ENCODE measurements at regions not wholly inside any gene's neighbourhood (a gene's known extent, or its start where the extent isn't known, plus 50 kb on each side); places are given as distances from the start of the nearest gene placed in this dataset.

- Histone ChIP-seq H3K4me1 (peaks cover 0 to 6% of the 10 kb centered on the region in 2 donors), H3K27ac (no peak overlapping the region), H3K4me3 (no peak overlapping the region), H3K36me3 (no peaks in the 10 kb centered on the region), H3K9me3 (no peaks in the 10 kb centered on the region), H3K27me3 (no peaks in the 10 kb centered on the region)
- intact Hi-C loops (cut with DNase I; ENCODE audit: low total_unique reads) (no loop called here), in situ Hi-C loops (cut with MboI; ENCODE audit: low sequenced_read_pairs in 4 of 4) (loop anchor here in 3 of 4 donors (10.0 kb wide), 2 partner anchors 415 to 425 kb away; no protein-coding TSS in a partner anchor)
- ATAC-seq = no peak
- TF ChIP-seq, protein P1, sequence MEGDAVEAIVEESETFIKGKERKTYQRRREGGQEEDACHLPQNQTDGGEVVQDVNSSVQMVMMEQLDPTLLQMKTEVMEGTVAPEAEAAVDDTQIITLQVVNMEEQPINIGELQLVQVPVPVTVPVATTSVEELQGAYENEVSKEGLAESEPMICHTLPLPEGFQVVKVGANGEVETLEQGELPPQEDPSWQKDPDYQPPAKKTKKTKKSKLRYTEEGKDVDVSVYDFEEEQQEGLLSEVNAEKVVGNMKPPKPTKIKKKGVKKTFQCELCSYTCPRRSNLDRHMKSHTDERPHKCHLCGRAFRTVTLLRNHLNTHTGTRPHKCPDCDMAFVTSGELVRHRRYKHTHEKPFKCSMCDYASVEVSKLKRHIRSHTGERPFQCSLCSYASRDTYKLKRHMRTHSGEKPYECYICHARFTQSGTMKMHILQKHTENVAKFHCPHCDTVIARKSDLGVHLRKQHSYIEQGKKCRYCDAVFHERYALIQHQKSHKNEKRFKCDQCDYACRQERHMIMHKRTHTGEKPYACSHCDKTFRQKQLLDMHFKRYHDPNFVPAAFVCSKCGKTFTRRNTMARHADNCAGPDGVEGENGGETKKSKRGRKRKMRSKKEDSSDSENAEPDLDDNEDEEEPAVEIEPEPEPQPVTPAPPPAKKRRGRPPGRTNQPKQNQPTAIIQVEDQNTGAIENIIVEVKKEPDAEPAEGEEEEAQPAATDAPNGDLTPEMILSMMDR (IDR thresholded peaks at IDR 0.05 in 4 of 5, conservative IDR thresholded peaks at IDR 0.05 in 1 of 5) = no peak
- DNase-seq = no peak
Measured at GRCh38 chr2:6770006-6770405, 95.7 kb downstream of the CMPK2 start.

- Histone ChIP-seq H3K36me3 (no peaks in the 10 kb centered on the region), H3K4me3 (no peak overlapping the region), H3K9me3 (no peaks in the 10 kb centered on the region), H3K27me3 (no peaks in the 10 kb centered on the region), H3K4me1 (peaks cover 0 to 6% of the 10 kb centered on the region in 2 donors), H3K27ac (no peak overlapping the region)
- DNase-seq (no peak), ATAC-seq (no peak)
- intact Hi-C loops (cut with DNase I; ENCODE audit: low total_unique reads) = no loop called here
- in situ Hi-C loops (cut with MboI; ENCODE audit: low sequenced_read_pairs in 4 of 4) = loop anchor here in 3 of 4 donors (10.0 kb wide), 2 partner anchors 417 to 427 kb away; no protein-coding TSS in a partner anchor
- TF ChIP-seq POLR2A (IDR thresholded peaks at IDR 0.05) = no peak
Measured at GRCh38 chr2:6771634-6772611, 93.8 kb downstream of the CMPK2 start.

DNA sequence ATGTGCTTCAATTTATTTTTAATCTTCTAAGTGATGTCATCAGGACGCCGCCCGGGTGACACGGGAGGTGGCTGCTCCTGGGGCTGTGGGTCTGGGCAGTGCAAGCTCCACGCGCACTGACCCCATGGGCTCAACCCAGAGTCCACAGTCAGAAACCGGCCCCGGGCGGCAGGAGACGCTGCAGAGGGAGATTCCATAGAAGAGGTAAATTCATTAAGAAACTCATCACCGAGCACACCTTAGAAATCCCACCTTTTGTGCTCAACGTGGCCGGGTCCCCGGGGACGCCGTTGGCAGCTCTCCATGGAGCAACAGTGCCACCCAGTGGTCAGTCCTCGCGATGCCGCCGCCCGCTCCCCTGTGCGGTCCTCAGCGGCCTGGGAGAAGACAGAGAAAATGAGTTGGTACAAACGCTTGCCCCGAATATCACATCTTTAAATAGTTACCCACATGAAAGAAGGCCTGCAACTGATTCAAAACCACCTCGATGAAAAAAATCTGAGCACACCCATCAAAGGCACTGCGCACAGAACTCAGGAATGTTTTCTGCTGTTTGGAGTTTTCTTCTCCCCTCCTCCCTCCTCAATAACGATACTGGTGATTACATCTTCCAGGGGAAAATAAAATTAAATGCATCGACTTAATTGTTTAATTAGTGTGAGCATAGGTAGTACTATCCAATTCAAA, 92.6 kb downstream of the CMPK2 start:
- in situ Hi-C loops (cut with MboI; ENCODE audit: low sequenced_read_pairs in 4 of 4) = loop anchor here in 3 of 4 donors (10.0 kb wide), 2 partner anchors 418 to 428 kb away; no protein-coding TSS in a partner anchor
- peak in 1 of 2 donors; percentile 7 for DNase-seq
- peak; percentile 55 to 75 for ATAC-seq
- no peaks in the 10 kb centered on the region for H3K36me3 ChIP-seq
- TF ChIP-seq, protein P1 (IDR thresholded peaks at IDR 0.05 in 4 of 5, conservative IDR thresholded peaks at IDR 0.05 in 1 of 5) = peak; percentile 81 to 96 (median 88)
- TF ChIP-seq POLR2A (IDR thresholded peaks at IDR 0.05) = no peak
- H3K4me1 ChIP-seq = peaks cover 0 to 6% of the 10 kb centered on the region in 2 donors
- H3K27me3 ChIP-seq = no peaks in the 10 kb centered on the region
- peak overlapping the region in 1 of 4 donors; percentile 10 for H3K4me3 ChIP-seq
- intact Hi-C loops (cut with DNase I; ENCODE audit: low total_unique reads) = loop anchor here (1.0 kb wide), 1 partner anchor 420 kb away; no protein-coding TSS in a partner anchor
- H3K27ac ChIP-seq = no peak overlapping the region
- H3K9me3 ChIP-seq = no peaks in the 10 kb centered on the region

DNA sequence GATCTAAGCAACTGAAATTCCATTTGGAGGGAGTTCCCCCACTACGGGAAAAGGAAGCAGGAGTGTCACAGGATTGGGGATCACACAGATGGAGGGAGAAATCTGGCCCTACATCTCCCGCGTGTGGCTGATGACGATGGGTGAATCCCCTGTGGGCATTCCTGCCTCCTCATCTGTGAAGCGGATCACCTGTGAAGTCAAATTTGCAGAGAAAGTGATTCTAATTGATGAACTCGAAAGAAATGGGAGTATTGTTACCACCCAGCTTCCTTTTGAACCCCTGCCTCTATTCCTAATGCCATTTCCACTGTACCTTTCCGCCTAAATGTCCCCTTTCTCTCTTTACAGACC, 92.0 kb downstream of the CMPK2 start:
- TF ChIP-seq, protein P1 (IDR thresholded peaks at IDR 0.05 in 4 of 5, conservative IDR thresholded peaks at IDR 0.05 in 1 of 5) = no peak
- no peak for TF ChIP-seq POLR2A (IDR thresholded peaks at IDR 0.05)
- Histone ChIP-seq H3K4me3 (no peak overlapping the region), H3K4me1 (peaks cover 0 to 6% of the 10 kb centered on the region in 2 donors), H3K27ac (no peak overlapping the region), H3K9me3 (no peaks in the 10 kb centered on the region), H3K27me3 (no peaks in the 10 kb centered on the region), H3K36me3 (no peaks in the 10 kb centered on the region)
- in situ Hi-C loops (cut with MboI; ENCODE audit: low sequenced_read_pairs in 4 of 4) = loop anchor here in 3 of 4 donors (10.0 kb wide), 2 partner anchors 419 to 429 kb away; no protein-coding TSS in a partner anchor
- intact Hi-C loops (cut with DNase I; ENCODE audit: low total_unique reads) = loop anchor here (1.0 kb wide), 1 partner anchor 420 kb away; no protein-coding TSS in a partner anchor
- ATAC-seq (no peak), DNase-seq (no peak)

Data from gastrocnemius medialis (tissue), 4 donors.